22Rv1 (cell line): ENCODE measurements at regions not wholly inside any gene's neighbourhood (a gene's known extent, or its start where the extent isn't known, plus 50 kb on each side); places are given as distances from the start of the nearest gene placed in this dataset.

Experiments used
- H3K27ac ChIP-seq: fragments of 450-650 bp; 2 replicates; pipeline ENCODE4 v1.5.1; 2017
- CTCF ChIP-seq: fragments of 450-650 bp; IDR thresholded peaks from 2 replicates; pipeline ENCODE4 v1.5.1; 2017; ENCODE audit warnings: mild to moderate bottlenecking
- ZFX ChIP-seq: fragments of 450-650 bp; IDR thresholded peaks from 2 replicates; pipeline ENCODE4 v1.6.1; 2017; ENCODE audit warnings: antibody characterized with exemption, borderline replicate concordance

GRCh38 chr16:27724482-27725235 lies 174.7 kb downstream of the KATNIP start:
- no peak overlapping the region for H3K27ac ChIP-seq
- TF ChIP-seq ZFX, result no peak
- no peak for TF ChIP-seq CTCF

DNA sequence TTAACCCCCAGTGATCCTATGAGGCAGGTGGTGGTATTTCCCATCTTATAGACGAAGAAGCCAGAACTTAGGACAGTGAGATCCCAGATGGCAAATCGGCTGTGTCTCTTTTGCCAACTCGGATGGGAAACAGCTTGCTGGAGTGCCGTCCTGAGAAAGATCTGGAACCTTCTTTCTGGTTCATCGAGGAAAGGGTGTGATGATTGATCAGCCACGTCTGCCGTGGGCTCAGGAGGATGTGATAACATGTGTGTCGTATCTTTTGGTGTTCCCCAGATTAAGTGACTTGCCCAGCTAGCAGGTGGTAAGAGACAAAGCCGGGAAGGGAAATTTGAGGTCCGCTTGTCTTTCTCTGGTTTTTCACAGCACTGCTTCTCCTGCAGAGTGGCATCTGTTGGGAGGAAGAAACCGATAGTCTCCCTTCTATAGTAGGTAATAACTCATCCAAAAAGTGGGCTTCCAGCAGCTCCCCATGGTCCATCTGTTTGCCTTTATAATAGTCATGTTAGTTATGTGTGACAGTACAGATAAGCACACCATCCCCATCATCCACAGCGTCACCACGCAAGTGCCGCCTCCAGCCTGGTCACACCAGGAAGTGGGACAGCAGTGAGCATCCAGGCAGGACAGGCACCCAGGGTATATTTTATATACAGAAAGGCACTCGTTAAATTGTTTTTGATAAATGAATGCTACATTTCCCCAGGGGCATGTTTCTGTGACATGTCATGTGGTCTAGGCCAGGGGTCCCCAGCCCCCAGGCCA lies 175.5 kb downstream of the KATNIP start:
- no peak overlapping the region for H3K27ac ChIP-seq
- TF ChIP-seq CTCF (no peak), ZFX (no peak)

DNA sequence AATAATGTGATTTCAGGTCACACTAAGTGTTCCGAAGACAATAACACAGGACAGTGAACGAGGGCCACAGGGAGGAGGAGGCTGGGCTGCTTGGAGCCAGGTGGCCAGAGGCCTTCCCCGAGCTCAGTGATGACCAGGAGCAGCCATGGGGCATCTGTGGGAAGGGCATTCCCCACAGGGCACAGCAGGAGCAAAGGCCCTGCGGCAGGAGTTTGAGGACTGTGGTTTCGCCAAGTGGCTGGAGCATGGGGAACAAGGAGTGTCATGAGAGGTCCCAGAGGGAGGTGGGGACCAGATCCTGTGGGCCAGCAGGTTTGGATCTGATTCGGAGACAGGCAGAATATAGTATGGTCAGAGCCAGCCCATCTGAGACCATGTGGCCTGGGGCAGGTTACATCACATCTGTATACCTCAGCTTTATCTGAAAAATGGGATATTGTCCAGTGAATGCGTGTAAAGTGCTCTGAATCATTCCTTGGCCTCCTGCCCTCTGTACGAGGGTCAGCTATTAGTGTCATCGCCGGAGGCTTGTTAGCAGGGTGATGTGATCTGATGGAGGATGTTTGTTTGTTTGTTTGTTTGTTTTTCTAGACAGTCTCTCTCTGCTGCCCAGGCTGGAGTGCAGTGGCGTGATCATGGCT lies 176.8 kb downstream of the KATNIP start:
- no peak for TF ChIP-seq CTCF
- no peak for TF ChIP-seq ZFX
- H3K27ac ChIP-seq, result no peak overlapping the region

DNA sequence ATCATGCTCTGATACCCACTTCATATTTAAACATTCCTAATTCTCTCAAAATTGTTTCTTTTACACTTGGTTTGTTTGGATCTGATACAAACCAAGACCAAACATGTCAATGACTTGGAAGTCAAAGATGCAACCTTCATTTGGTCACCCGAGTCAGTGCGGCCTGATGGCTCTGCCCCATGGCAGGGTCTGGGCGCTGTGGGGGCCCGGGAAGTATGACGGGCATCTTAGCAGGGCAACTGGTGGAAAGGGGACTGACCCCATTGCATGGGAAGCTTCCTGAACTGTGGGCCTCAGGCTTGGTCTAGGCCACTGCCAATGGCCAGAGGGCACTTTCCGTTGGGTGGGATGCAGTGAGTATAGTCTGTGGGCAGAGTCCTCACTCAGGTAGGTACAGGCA lies 178.0 kb downstream of the KATNIP start:
- H3K27ac ChIP-seq, result no peak overlapping the region
- no peak for TF ChIP-seq CTCF
- no peak for TF ChIP-seq ZFX

GRCh38 chr16:27728691-27729090 lies 178.7 kb downstream of the KATNIP start:
- no peak overlapping the region for H3K27ac ChIP-seq
- no peak for TF ChIP-seq ZFX
- TF ChIP-seq CTCF, result no peak

- no peak for TF ChIP-seq ZFX
- TF ChIP-seq CTCF, result no peak
- H3K27ac ChIP-seq, result no peak overlapping the region
Observed at GRCh38 chr16:27729516-27730304, 179.8 kb downstream of the KATNIP start.
